Esophagus squamous epithelium (tissue), 5 donors: ENCODE measurements at regions not wholly inside any gene's neighbourhood (a gene's known extent, or its start where the extent isn't known, plus 50 kb on each side); places are given as distances from the start of the nearest gene placed in this dataset.

Source experiments
- DNase-seq: peaks from one replicate; lab custom pipeline; 2025; lab: John Stamatoyannopoulos, UW
- H3K27ac ChIP-seq, 4 donors: fragments of 200-600 bp; sonication (generic); one replicate each; pipeline ENCODE4 v1.5.1; 2016 to 2019; ENCODE audit warnings: mild to moderate bottlenecking in 1 of 4
- H3K27me3 ChIP-seq, 4 donors: fragments of 200-600 bp; sonication (generic); 1 replicate in 3 of 4; 2 replicates in 1 of 4; pipeline versions ENCODE4 v1.5.1 to v1.6.0; 2017 to 2021; ENCODE audit warnings: antibody characterized with exemption in 1 of 4
- H3K36me3 ChIP-seq, 3 donors: fragments of 200-600 bp; sonication (generic); one replicate each; pipeline ENCODE4 v1.5.1; 2016 to 2019
- H3K4me1 ChIP-seq, 3 donors: fragments of 200-600 bp; sonication (generic); one replicate each; pipeline ENCODE4 v1.5.1; 2017 to 2019
- H3K4me3 ChIP-seq, 4 donors: fragments of 200-600 bp; sonication (generic); 1 replicate in 3 of 4; 2 replicates in 1 of 4; pipeline ENCODE4 v1.5.1; 2016 to 2019; ENCODE audit warnings: mild to moderate bottlenecking in 2 of 4, moderate library complexity in 1 of 4
- H3K9me3 ChIP-seq, 3 donors: fragments of 200-600 bp; sonication (generic); one replicate each; pipeline ENCODE4 v1.5.1; 2016 to 2019
- POLR2A ChIP-seq, 4 donors: fragments of 450-650 bp; IDR thresholded peaks; one replicate each; pipeline ENCODE4 v1.6.1; 2017; ENCODE audit warnings: antibody characterized with exemption in 4 of 4, mild to moderate bottlenecking in 4 of 4, moderate library complexity in 3 of 4
- WGBS, 2 donors: methylation state at CpG; one replicate each; pipeline ENCODE4 v1.1.5; 2018; 5-methylcytosine and 5-hydroxymethylcytosine counted together
- intact Hi-C: fragments of 100-400 bp; cut with DNase I; formaldehyde crosslinking; loops from one replicate; pipeline ENCODE4 v1.15.0; 2022
- TF ChIP-seq, protein P1 (sequence below), 6 experiments: fragments of 450-650 bp in 4 of 6; fragments of 200-600 bp in 2 of 6; sonication (generic) in 2 of 6; IDR thresholded peaks; one replicate each; pipeline ENCODE4 v1.5.1; 2016 to 2019; ENCODE audit warnings: antibody characterized with exemption in 6 of 6, mild to moderate bottlenecking in 4 of 6, moderate library complexity in 4 of 6
- donor health status: DM: yes; HTN: yes; CAD: no.

DNA sequence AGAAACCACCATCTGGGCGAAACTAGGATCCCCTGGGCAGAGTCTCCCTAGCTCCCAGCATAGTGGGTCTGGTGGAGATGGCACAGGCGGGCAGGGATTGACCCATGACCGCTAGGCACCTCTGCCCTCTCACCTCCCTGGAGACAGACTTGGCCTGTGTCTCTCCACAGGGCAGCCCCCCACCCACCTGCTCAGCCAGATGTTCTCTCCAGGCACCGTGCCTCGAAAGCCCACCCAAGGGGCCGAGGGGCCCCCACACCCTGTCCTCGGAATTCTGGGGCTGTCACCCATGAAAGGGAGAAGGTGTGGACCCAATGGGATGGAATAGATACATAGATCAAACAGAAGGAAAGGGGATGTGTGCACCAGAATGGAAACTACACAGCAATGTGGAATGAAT, 229.1 kb upstream of the RTL1 start:
- Histone ChIP-seq H3K27me3 (peaks cover 0 to 38% (median 0%) of the 10 kb centered on the region in 4 donors), H3K36me3 (no peaks in the 10 kb centered on the region), H3K27ac (no peak overlapping the region), H3K4me1 (no peaks in the 10 kb centered on the region), H3K4me3 (no peak overlapping the region), H3K9me3 (no peaks in the 10 kb centered on the region)
- WGBS, 2 donors: 60 to 83% methylated on average over 1 of the region's 7 CpGs
- TF ChIP-seq, protein P1, sequence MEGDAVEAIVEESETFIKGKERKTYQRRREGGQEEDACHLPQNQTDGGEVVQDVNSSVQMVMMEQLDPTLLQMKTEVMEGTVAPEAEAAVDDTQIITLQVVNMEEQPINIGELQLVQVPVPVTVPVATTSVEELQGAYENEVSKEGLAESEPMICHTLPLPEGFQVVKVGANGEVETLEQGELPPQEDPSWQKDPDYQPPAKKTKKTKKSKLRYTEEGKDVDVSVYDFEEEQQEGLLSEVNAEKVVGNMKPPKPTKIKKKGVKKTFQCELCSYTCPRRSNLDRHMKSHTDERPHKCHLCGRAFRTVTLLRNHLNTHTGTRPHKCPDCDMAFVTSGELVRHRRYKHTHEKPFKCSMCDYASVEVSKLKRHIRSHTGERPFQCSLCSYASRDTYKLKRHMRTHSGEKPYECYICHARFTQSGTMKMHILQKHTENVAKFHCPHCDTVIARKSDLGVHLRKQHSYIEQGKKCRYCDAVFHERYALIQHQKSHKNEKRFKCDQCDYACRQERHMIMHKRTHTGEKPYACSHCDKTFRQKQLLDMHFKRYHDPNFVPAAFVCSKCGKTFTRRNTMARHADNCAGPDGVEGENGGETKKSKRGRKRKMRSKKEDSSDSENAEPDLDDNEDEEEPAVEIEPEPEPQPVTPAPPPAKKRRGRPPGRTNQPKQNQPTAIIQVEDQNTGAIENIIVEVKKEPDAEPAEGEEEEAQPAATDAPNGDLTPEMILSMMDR (IDR thresholded peaks at IDR 0.05): no peak
- no peak for TF ChIP-seq POLR2A (IDR thresholded peaks at IDR 0.05)
- intact Hi-C loops: no loop called here
- no peak for DNase-seq

DNA sequence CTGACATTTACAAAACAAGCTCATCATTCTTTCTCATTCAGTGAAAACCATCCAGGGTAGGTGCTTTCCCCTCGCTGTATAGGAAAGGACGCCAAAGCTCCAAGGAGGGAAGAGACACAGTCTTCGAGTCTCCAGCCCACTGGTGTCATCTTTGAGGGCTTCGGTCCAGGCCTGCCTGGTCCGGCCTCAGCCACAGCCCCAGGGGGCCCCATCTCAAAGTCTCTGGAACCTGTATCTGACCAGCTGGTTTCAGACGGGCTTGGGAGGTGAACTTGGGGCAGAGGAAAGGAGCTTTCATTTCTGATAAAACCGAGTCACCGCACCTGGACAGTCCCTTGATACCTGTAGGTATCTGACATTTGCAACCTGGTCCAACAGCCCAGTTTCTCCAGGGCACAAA, 229.5 kb upstream of the RTL1 start:
- WGBS, 2 donors: 76 to 89% methylated on average over 3 to 6 of the region's 8 CpGs

DNA sequence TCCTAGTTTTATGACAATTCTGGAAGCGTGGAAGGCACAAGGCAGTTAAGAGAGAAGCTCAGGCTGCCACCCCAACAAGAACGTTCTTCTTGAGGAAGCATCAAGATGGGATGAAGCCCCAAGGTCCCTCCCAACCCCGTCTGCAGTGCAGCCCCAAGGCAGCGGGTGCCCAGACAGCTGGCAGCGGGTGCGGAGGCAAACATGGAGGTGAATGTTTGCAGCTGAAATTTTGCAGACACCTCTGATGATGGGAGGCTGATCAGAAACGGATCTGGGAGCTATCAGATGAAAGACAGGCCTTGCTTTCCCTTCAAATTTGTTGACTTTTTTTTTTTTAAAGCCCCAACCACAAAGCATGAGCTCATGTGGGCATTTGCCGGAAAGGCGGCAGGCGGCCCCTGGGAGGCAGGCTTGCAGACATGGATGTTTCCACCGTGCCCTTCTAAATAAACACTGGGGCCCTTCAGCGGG, 230.7 kb upstream of the RTL1 start:
- TF ChIP-seq, protein P1 (IDR thresholded peaks at IDR 0.05): no peak
- TF ChIP-seq POLR2A (IDR thresholded peaks at IDR 0.05): no peak
- WGBS, 2 donors: 60 to 77% methylated on average over 11 to 12 of the region's 12 CpGs
- no peak for DNase-seq

More for the DNA sequence above, 229.5 kb upstream of the RTL1 start:
- no peak for DNase-seq
- Histone ChIP-seq H3K27ac (no peak overlapping the region), H3K27me3 (peaks cover 0 to 35% (median 0%) of the 10 kb centered on the region in 4 donors), H3K9me3 (no peaks in the 10 kb centered on the region), H3K4me1 (no peaks in the 10 kb centered on the region), H3K4me3 (no peak overlapping the region), H3K36me3 (no peaks in the 10 kb centered on the region)
- no peak for TF ChIP-seq POLR2A (IDR thresholded peaks at IDR 0.05)
- TF ChIP-seq, protein P1 (IDR thresholded peaks at IDR 0.05): no peak
- intact Hi-C loops: no loop called here

DNA sequence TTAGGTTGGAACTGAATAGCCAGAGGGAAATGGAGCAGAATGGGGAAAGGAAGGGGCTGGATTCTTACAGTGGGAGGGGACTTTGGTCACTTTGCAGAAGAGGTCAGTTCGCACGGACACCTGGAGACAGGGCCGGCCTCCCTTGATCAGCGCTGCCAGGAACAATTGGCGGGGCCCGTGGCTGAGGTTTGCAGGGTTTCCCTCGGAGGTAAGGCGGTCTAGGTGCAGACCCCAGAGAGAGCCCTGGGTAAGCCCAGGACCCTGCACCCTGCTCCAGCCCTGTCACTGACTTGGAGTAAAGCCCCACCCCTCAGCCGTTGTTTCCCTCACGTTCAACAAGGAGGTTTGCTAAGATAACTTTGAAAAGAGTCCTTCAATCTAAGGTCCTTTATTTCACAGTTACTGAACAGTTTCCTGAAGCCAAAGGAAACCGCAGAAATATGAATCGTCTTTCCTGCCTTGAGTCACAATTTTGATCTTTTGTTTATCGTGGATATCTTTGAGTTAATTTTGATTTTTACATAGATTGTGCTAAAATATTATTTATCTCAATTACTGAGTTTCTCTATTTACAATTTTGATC, 231.4 kb upstream of the RTL1 start:
- Histone ChIP-seq H3K27ac (no peak overlapping the region), H3K9me3 (no peaks in the 10 kb centered on the region), H3K4me3 (no peak overlapping the region), H3K4me1 (no peaks in the 10 kb centered on the region), H3K36me3 (no peaks in the 10 kb centered on the region), H3K27me3 (peaks cover 0 to 20% (median 0%) of the 10 kb centered on the region in 4 donors)
- WGBS, 2 donors: 61% methylated on average over 13 of the region's 13 CpGs
- no peak for DNase-seq
- TF ChIP-seq, protein P1 (IDR thresholded peaks at IDR 0.05): no peak
- no peak for TF ChIP-seq POLR2A (IDR thresholded peaks at IDR 0.05)
- intact Hi-C loops: no loop called here

More for the DNA sequence above, 230.7 kb upstream of the RTL1 start:
- H3K9me3 ChIP-seq: no peaks in the 10 kb centered on the region
- no peak overlapping the region for H3K4me3 ChIP-seq
- H3K4me1 ChIP-seq: no peaks in the 10 kb centered on the region
- no peak overlapping the region for H3K27ac ChIP-seq
- intact Hi-C loops: no loop called here
- H3K27me3 ChIP-seq: peaks cover 0 to 23% (median 0%) of the 10 kb centered on the region in 4 donors
- H3K36me3 ChIP-seq: no peaks in the 10 kb centered on the region

DNA sequence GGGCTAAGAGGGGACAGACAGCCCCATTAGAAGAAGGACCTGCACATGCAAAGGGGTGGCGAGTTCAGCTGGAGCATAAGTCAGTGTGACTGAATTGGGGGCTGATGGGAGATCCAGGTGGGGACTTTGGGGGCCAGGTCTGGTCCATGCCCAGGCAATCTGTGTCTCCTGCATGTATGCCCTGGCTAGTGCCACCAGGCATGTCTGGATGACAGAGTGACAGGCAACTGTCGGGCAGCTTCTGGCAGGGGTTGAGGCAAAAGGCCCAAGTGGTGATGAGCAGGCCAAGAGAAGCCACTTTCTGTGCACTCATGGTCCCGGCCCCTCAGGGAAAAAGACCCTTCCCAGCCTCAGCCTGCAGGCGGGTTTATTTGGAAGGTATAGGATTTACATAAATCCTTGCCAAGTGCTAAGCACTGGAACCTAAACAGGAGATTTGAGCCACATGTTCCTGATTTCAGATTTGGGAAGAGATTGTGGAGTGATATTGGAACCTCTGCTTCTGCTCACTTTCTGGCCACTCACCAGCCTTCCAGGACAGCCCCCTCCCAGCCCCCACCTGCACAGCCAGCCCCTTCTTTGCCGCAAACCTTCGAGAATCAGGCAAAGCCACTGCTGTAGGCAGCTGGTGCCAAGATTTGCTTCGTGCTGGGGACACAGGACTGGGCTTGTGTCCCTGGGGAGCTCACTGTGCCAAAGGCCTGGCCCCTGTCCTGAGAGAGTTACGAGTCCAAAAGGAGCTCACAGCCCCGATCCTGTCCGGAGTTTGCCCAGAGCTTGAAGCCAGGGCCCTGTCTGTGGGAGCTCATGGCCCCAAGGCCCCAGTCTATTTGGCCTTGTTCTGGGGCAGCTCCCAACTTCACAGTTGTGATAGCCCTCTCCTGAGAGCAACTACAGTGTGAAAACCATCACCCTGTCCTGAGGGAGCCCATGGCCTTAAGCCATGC, 232.5 kb upstream of the RTL1 start:
- Histone ChIP-seq H3K36me3 (no peaks in the 10 kb centered on the region), H3K4me3 (no peak overlapping the region), H3K9me3 (no peaks in the 10 kb centered on the region), H3K27ac (no peak overlapping the region), H3K27me3 (peaks cover 0 to 16% (median 0%) of the 10 kb centered on the region in 4 donors), H3K4me1 (no peaks in the 10 kb centered on the region)
- DNase-seq: no peak
- 53 to 60% methylated on average over 2 to 4 of the region's 10 CpGs for WGBS, 2 donors
- TF ChIP-seq, protein P1 (IDR thresholded peaks at IDR 0.05): no peak
- TF ChIP-seq POLR2A (IDR thresholded peaks at IDR 0.05): no peak
- intact Hi-C loops: no loop called here
